ENCODE measurements at regions not wholly inside any gene's neighbourhood (a gene's known extent, or its start where the extent isn't known, plus 50 kb on each side); places are given as distances from the start of the nearest gene placed in this dataset.
"Not testable (repeated sequence)": the region's sequence is repeated elsewhere in the genome, so short reads cannot be mapped to it uniquely, and the experiment has no call there.

- not testable (repeated sequence) for H3K27me3 ChIP-seq (ENCODE audit: insufficient read depth, low read length); H3K4me2 ChIP-seq (ENCODE audit: insufficient read depth, insufficient read length, low read length); H3K18ac ChIP-seq (ENCODE audit: insufficient read length, low read depth, low read length); H3T11ph ChIP-seq (ENCODE audit: low read length); H4K5ac ChIP-seq (ENCODE audit: insufficient read length, low read depth, low read length); H2BK12ac ChIP-seq (ENCODE audit: insufficient read length, low read depth, low read length); H2AK5ac ChIP-seq (ENCODE audit: insufficient read length, low read length); H2BK5ac ChIP-seq (ENCODE audit: insufficient read length, low read length); H3K79me2 ChIP-seq (ENCODE audit: insufficient read depth, low read length); H4K91ac ChIP-seq (ENCODE audit: insufficient read length, low read depth, low read length); H3K4me1 ChIP-seq (ENCODE audit: insufficient read depth, low read length); H3K56ac ChIP-seq (ENCODE audit: insufficient read length, low read depth, low read length); H4K8ac ChIP-seq (replicated peaks; ENCODE audit: insufficient read length, low read depth, low read length); H4K20me1 ChIP-seq (ENCODE audit: control insufficient read depth, insufficient read depth, insufficient read length); H3K4me1 Mint-ChIP-seq; H2BK15ac ChIP-seq (ENCODE audit: low read depth, low read length); H3K79me1 ChIP-seq (ENCODE audit: insufficient read depth, low read depth, low read length, poor library complexity, severe bottlenecking); H3K27ac ChIP-seq (ENCODE audit: insufficient read length, low read depth, low read length); DNase-seq; H3K23ac ChIP-seq (ENCODE audit: insufficient read length, low read depth, low read length); H2BK20ac ChIP-seq (ENCODE audit: low read depth, low read length, poor library complexity, severe bottlenecking); H3K23me2 ChIP-seq (ENCODE audit: insufficient read length, low read depth, low read length, poor library complexity, severe bottlenecking); H2AFZ ChIP-seq (ENCODE audit: low read length); H3K36me3 Mint-ChIP-seq (ENCODE audit: insufficient read depth in 1 of 3, low read depth in 3 of 3); H3K9ac ChIP-seq (ENCODE audit: extremely low read depth, insufficient read length, low read length); H3K4ac ChIP-seq (ENCODE audit: low read depth, low read length); H3K27me3 Mint-ChIP-seq (ENCODE audit: low read depth); H3K27ac Mint-ChIP-seq; H2BK120ac ChIP-seq (ENCODE audit: low read depth, low read length, poor library complexity, severe bottlenecking); H3K14ac ChIP-seq (ENCODE audit: insufficient read depth, low read length); H3K9me3 ChIP-seq (ENCODE audit: control insufficient read depth, low read depth, low read length); H3K4me3 Mint-ChIP-seq
- H3K9me3 Mint-ChIP-seq: peaks cover 31 to 44% of the 10 kb centered on the region in 2 experiments
- WGBS (ENCODE audit: extremely low coverage, insufficient read length, low lambda C conversion rate): no CpG with 5 or more reads among the region's 8 CpGs
Observed at GRCh38 chr2:91503572-91503958, 2812.1 kb downstream of the RPIA start.

- H3K27ac ChIP-seq (ENCODE audit: insufficient read length, low read depth, low read length); H2BK20ac ChIP-seq (ENCODE audit: low read depth, low read length, poor library complexity, severe bottlenecking); H3K4me2 ChIP-seq (ENCODE audit: insufficient read depth, insufficient read length, low read length); H2AK5ac ChIP-seq (ENCODE audit: insufficient read length, low read length); H3K4me1 ChIP-seq (ENCODE audit: insufficient read depth, low read length); H2BK5ac ChIP-seq (ENCODE audit: insufficient read length, low read length); H4K5ac ChIP-seq (ENCODE audit: insufficient read length, low read depth, low read length); H2BK15ac ChIP-seq (ENCODE audit: low read depth, low read length); H3K9me3 ChIP-seq (ENCODE audit: control insufficient read depth, low read depth, low read length); H3K27me3 ChIP-seq (ENCODE audit: insufficient read depth, low read length); DNase-seq; H4K91ac ChIP-seq (ENCODE audit: insufficient read length, low read depth, low read length); H4K20me1 ChIP-seq (ENCODE audit: control insufficient read depth, insufficient read depth, insufficient read length); H3K23me2 ChIP-seq (ENCODE audit: insufficient read length, low read depth, low read length, poor library complexity, severe bottlenecking); H3K18ac ChIP-seq (ENCODE audit: insufficient read length, low read depth, low read length); H3K4me3 Mint-ChIP-seq; H2BK12ac ChIP-seq (ENCODE audit: insufficient read length, low read depth, low read length); H3K9ac ChIP-seq (ENCODE audit: extremely low read depth, insufficient read length, low read length); H3K56ac ChIP-seq (ENCODE audit: insufficient read length, low read depth, low read length); H3K23ac ChIP-seq (ENCODE audit: insufficient read length, low read depth, low read length); H4K8ac ChIP-seq (replicated peaks; ENCODE audit: insufficient read length, low read depth, low read length); H3K14ac ChIP-seq (ENCODE audit: insufficient read depth, low read length); H2BK120ac ChIP-seq (ENCODE audit: low read depth, low read length, poor library complexity, severe bottlenecking); H3K4me1 Mint-ChIP-seq; H3K79me2 ChIP-seq (ENCODE audit: insufficient read depth, low read length); H2AFZ ChIP-seq (ENCODE audit: low read length); H3K4ac ChIP-seq (ENCODE audit: low read depth, low read length); H3K27me3 Mint-ChIP-seq (ENCODE audit: low read depth); H3T11ph ChIP-seq (ENCODE audit: low read length); H3K27ac Mint-ChIP-seq; H3K79me1 ChIP-seq (ENCODE audit: insufficient read depth, low read depth, low read length, poor library complexity, severe bottlenecking); H3K36me3 Mint-ChIP-seq (ENCODE audit: insufficient read depth in 1 of 3, low read depth in 3 of 3): not testable (repeated sequence)
- peaks cover 28 to 38% of the 10 kb centered on the region in 2 experiments for H3K9me3 Mint-ChIP-seq
- no CpG with 5 or more reads among the region's 13 CpGs for WGBS (ENCODE audit: extremely low coverage, insufficient read length, low lambda C conversion rate)
Observed at GRCh38 chr2:91503959-91504741, 2812.7 kb downstream of the RPIA start.
